Neural progenitor cell (in vitro differentiated cells): ENCODE measurements at regions not wholly inside any gene's neighbourhood (a gene's known extent, or its start where the extent isn't known, plus 50 kb on each side); places are given as distances from the start of the nearest gene placed in this dataset.

Experiments used
- EZH2 ChIP-seq: fragments of 200-600 bp; sonication (generic); IDR thresholded peaks from 2 replicates; pipeline ENCODE4 v1.6.1; 2017; ENCODE audit warnings: antibody characterized with exemption, mild to moderate bottlenecking, moderate library complexity
- TF ChIP-seq, protein P1 (sequence below): fragments of 200-600 bp; sonication (generic); IDR thresholded peaks from 2 replicates; pipeline ENCODE4 v1.5.1; 2017; ENCODE audit warnings: antibody characterized with exemption, mild to moderate bottlenecking

DNA sequence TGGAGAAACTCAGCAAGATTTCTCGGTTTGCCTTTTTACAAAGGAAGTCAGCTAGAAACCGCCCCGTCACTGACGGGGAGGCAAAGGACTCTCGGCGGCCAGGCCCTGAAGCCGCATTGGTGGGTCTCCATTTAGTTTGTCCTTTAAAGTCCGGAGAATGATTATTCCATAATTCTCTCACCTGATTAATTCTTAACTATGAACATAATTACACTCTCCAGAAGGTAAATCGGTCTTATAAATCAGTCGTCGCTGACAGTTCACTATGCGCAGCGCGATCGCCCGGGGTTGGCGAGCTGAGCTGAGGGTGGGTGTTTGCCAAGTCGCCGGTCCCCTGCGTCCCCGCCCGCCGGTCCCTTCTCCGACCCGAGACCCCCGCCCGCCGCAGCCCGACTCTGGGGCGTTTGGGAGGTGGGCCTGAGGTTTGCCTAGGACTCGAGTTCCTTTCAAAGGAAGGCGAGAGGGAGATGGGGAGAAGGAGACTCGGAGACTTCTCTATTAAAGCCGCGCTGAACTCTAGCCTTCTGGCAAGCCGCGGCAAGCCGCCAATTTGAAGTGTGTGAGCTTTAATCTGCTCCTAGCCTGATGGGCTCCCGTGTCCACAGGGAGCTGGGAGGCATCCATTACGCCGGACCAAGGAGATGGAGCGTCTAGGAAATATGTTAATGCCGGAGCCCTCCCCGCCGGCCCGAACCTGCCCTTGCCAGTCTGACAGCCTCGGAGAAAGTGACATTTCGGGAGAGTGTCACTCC is 392.9 kb downstream of the NOVA1 start:
- TF ChIP-seq, protein P1, sequence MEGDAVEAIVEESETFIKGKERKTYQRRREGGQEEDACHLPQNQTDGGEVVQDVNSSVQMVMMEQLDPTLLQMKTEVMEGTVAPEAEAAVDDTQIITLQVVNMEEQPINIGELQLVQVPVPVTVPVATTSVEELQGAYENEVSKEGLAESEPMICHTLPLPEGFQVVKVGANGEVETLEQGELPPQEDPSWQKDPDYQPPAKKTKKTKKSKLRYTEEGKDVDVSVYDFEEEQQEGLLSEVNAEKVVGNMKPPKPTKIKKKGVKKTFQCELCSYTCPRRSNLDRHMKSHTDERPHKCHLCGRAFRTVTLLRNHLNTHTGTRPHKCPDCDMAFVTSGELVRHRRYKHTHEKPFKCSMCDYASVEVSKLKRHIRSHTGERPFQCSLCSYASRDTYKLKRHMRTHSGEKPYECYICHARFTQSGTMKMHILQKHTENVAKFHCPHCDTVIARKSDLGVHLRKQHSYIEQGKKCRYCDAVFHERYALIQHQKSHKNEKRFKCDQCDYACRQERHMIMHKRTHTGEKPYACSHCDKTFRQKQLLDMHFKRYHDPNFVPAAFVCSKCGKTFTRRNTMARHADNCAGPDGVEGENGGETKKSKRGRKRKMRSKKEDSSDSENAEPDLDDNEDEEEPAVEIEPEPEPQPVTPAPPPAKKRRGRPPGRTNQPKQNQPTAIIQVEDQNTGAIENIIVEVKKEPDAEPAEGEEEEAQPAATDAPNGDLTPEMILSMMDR: no peak
- TF ChIP-seq EZH2: no peak
